GM23248 (cell line): ENCODE measurements at regions not wholly inside any gene's neighbourhood (a gene's known extent, or its start where the extent isn't known, plus 50 kb on each side); places are given as distances from the start of the nearest gene placed in this dataset.

Source experiments
- DNase-seq: peaks from one replicate; pipeline ENCODE4 v3.0.0-alpha.2; 2015
- H2AFZ ChIP-seq: fragments of 200-600 bp; sonication (generic); 2 replicates; pipeline ENCODE4 v1.6.1; 2016; ENCODE audit warnings: antibody characterized with exemption
- H3F3A ChIP-seq: fragments of 200-600 bp; sonication (generic); 2 replicates; pipeline ENCODE4 v1.6.1; 2016; ENCODE audit warnings: mild to moderate bottlenecking, antibody characterized with exemption, mixed run types; ENCODE audit not compliant: insufficient read depth
- H3K27ac ChIP-seq: fragments of 200-600 bp; sonication (generic); 2 replicates; pipeline ENCODE4 v1.5.1; 2016; ENCODE audit warnings: mild to moderate bottlenecking
- H3K27me3 ChIP-seq: fragments of 200-600 bp; sonication (generic); replicated peaks from 2 replicates; pipeline ENCODE4 v1.6.1; 2016; ENCODE audit warnings: mild to moderate bottlenecking; ENCODE audit not compliant: insufficient read depth
- H3K36me3 ChIP-seq: fragments of 200-600 bp; sonication (generic); 2 replicates; pipeline ENCODE4 v1.6.1; 2016; ENCODE audit warnings: low read depth, mild to moderate bottlenecking
- H3K4me1 ChIP-seq: fragments of 200-600 bp; sonication (generic); 2 replicates; pipeline ENCODE4 v1.6.1; 2016; ENCODE audit warnings: mild to moderate bottlenecking; ENCODE audit not compliant: insufficient read depth
- H3K4me2 ChIP-seq: fragments of 200-600 bp; sonication (generic); one replicate; pipeline ENCODE4 v1.6.1; 2016; ENCODE audit warnings: mild to moderate bottlenecking; ENCODE audit not compliant: unreplicated experiment
- H3K4me3 ChIP-seq: fragments of 200-600 bp; sonication (generic); 2 replicates; pipeline ENCODE4 v1.5.1; 2016; ENCODE audit warnings: mild to moderate bottlenecking
- H3K79me2 ChIP-seq: fragments of 200-600 bp; sonication (generic); 2 replicates; pipeline ENCODE4 v1.6.1; 2016; ENCODE audit warnings: mild to moderate bottlenecking; ENCODE audit not compliant: insufficient read depth
- H3K9ac ChIP-seq: fragments of 200-600 bp; sonication (generic); 2 replicates; pipeline ENCODE4 v1.6.1; 2016; ENCODE audit warnings: mild to moderate bottlenecking
- H3K9me2 ChIP-seq: fragments of 200-600 bp; sonication (generic); 2 replicates; pipeline ENCODE4 v1.6.1; 2016; ENCODE audit warnings: mixed run types, mild to moderate bottlenecking, moderate library complexity; ENCODE audit not compliant: insufficient read depth
- H3K9me3 ChIP-seq: fragments of 200-600 bp; sonication (generic); one replicate; pipeline ENCODE4 v1.6.1; 2017; ENCODE audit warnings: low read depth
- H4K20me1 ChIP-seq: fragments of 200-600 bp; sonication (generic); 2 replicates; pipeline ENCODE4 v1.6.0; 2016; ENCODE audit not compliant: insufficient read depth
- EZH2 ChIP-seq: fragments of 200-600 bp; sonication (generic); IDR thresholded peaks from 2 replicates; pipeline ENCODE4 v1.6.1; 2018; ENCODE audit warnings: antibody characterized with exemption, mild to moderate bottlenecking; ENCODE audit not compliant: insufficient read depth, poor library complexity, severe bottlenecking
- EZH2phosphoT487 ChIP-seq: fragments of 200-600 bp; sonication (generic); IDR thresholded peaks from 2 replicates; pipeline ENCODE4 v1.6.1; 2018; ENCODE audit warnings: antibody characterized with exemption, moderate library complexity, mild to moderate bottlenecking, low read depth; ENCODE audit not compliant: insufficient read depth
- WGBS, 2 experiments: methylation state at CpG; one replicate each; pipeline ENCODE4 v1.1.6; 2015 to 2017; ENCODE audit warnings: low lambda C conversion rate in 2 of 2, low coverage in 1 of 2; ENCODE audit errors: missing lambda C conversion rate in 2 of 2; 5-methylcytosine and 5-hydroxymethylcytosine counted together
- in situ Hi-C: fragments of 300-500 bp; cut with MboI; formaldehyde crosslinking; loops from 2 replicates; pipeline ENCODE4 v1.15.0; 2020

DNA sequence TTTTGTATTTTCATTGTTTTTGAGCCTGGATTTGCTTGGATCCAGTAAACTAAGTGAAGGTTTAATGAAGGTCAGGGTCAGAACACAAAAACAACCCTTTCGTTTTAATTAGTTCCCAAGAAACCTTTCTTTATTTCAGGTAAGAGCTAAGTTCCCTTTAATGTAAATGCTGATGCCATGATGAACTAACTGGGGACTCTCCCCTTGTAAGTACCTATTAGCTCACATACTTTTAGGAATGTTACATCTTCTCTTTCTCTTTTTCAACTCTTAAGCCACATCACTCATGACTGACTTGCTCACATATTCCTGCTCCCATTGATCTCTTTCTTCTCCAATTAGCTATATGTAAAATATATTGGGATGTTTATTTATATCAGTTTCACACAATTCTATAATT is 673.1 kb upstream of the CPEB2 start:
- no peak overlapping the region for H2AFZ ChIP-seq
- DNase-seq = no peak
- H3K4me3 ChIP-seq = no peak overlapping the region
- no peaks in the 10 kb centered on the region for H3K9me2 ChIP-seq
- no peak overlapping the region for H3K9ac ChIP-seq
- no peak for TF ChIP-seq EZH2
- no peak for TF ChIP-seq EZH2phosphoT487
- WGBS, 2 experiments = 0% methylated on average over 1 of the region's 1 CpG
- H3K9me3 ChIP-seq = no peaks in the 10 kb centered on the region
- H3K27ac ChIP-seq = no peak overlapping the region
- H3K27me3 ChIP-seq = no peaks in the 10 kb centered on the region
- no peak overlapping the region for H3K4me2 ChIP-seq
- in situ Hi-C loops = no loop called here
- no peaks in the 10 kb centered on the region for H3K79me2 ChIP-seq
- H3F3A ChIP-seq = no peaks in the 10 kb centered on the region
- no peaks in the 10 kb centered on the region for H3K4me1 ChIP-seq
- H4K20me1 ChIP-seq = no peaks in the 10 kb centered on the region
- H3K36me3 ChIP-seq = no peaks in the 10 kb centered on the region

- 49 to 56% methylated on average over 2 of the region's 2 CpGs for WGBS, 2 experiments
- Histone ChIP-seq H3K27me3 (no peaks in the 10 kb centered on the region), H3K4me2 (no peak overlapping the region), H3K79me2 (no peaks in the 10 kb centered on the region), H3K4me1 (no peaks in the 10 kb centered on the region), H3F3A (no peaks in the 10 kb centered on the region), H3K36me3 (no peaks in the 10 kb centered on the region), H3K4me3 (no peak overlapping the region), H2AFZ (no peak overlapping the region), H4K20me1 (no peaks in the 10 kb centered on the region), H3K9ac (no peak overlapping the region), H3K9me3 (no peaks in the 10 kb centered on the region), H3K27ac (no peak overlapping the region), H3K9me2 (no peaks in the 10 kb centered on the region)
- in situ Hi-C loops = no loop called here
- no peak for TF ChIP-seq EZH2
- TF ChIP-seq EZH2phosphoT487 = no peak
- no peak for DNase-seq
Observed at GRCh38 chr4:14333616-14334015, 668.7 kb upstream of the CPEB2 start.

- Histone ChIP-seq H3K4me2 (no peak overlapping the region), H3K4me1 (no peaks in the 10 kb centered on the region), H3K27ac (no peak overlapping the region), H3K4me3 (no peak overlapping the region), H3K27me3 (no peaks in the 10 kb centered on the region), H3K79me2 (no peaks in the 10 kb centered on the region), H4K20me1 (no peaks in the 10 kb centered on the region), H2AFZ (no peak overlapping the region), H3K9me2 (no peaks in the 10 kb centered on the region), H3K36me3 (no peaks in the 10 kb centered on the region), H3K9ac (no peak overlapping the region), H3F3A (no peaks in the 10 kb centered on the region), H3K9me3 (no peaks in the 10 kb centered on the region)
- TF ChIP-seq EZH2 (no peak), EZH2phosphoT487 (no peak)
- DNase-seq = no peak
- in situ Hi-C loops = no loop called here
Observed at GRCh38 chr4:14334166-14334565, 668.1 kb upstream of the CPEB2 start.

- H3K4me1 ChIP-seq = no peaks in the 10 kb centered on the region
- no peak for TF ChIP-seq EZH2phosphoT487
- TF ChIP-seq EZH2 = no peak
- H3K27ac ChIP-seq = no peak overlapping the region
- no peak overlapping the region for H2AFZ ChIP-seq
- no peaks in the 10 kb centered on the region for H4K20me1 ChIP-seq
- H3K9me3 ChIP-seq = no peaks in the 10 kb centered on the region
- in situ Hi-C loops = no loop called here
- H3K4me2 ChIP-seq = no peak overlapping the region
- no peaks in the 10 kb centered on the region for H3K9me2 ChIP-seq
- no peak overlapping the region for H3K9ac ChIP-seq
- WGBS, 2 experiments = 55 to 56% methylated on average over 3 of the region's 3 CpGs
- H3K36me3 ChIP-seq = no peaks in the 10 kb centered on the region
- H3K79me2 ChIP-seq = no peaks in the 10 kb centered on the region
- H3K4me3 ChIP-seq = no peak overlapping the region
- H3F3A ChIP-seq = no peaks in the 10 kb centered on the region
- no peak for DNase-seq
- 0 out of 2 replicates have a peak, but pooled peaks cover 5% of the 10 kb centered on the region for H3K27me3 ChIP-seq
Observed at GRCh38 chr4:14335872-14336271, 666.4 kb upstream of the CPEB2 start.

- no peaks in the 10 kb centered on the region for H3K4me1 ChIP-seq
- no peaks in the 10 kb centered on the region for H3K9me3 ChIP-seq
- 0 out of 2 replicates have a peak, but pooled peaks cover 5% of the 10 kb centered on the region for H3K27me3 ChIP-seq
- H3K79me2 ChIP-seq = no peaks in the 10 kb centered on the region
- no peaks in the 10 kb centered on the region for H3K9me2 ChIP-seq
- TF ChIP-seq EZH2phosphoT487 = no peak
- TF ChIP-seq EZH2 = no peak
- in situ Hi-C loops = no loop called here
- no peak overlapping the region for H3K27ac ChIP-seq
- H3K4me3 ChIP-seq = no peak overlapping the region
- no peak overlapping the region for H3K9ac ChIP-seq
- no peak overlapping the region for H3K4me2 ChIP-seq
- DNase-seq = no peak
- H3K36me3 ChIP-seq = no peaks in the 10 kb centered on the region
- 45 to 47% methylated on average over 2 of the region's 2 CpGs for WGBS, 2 experiments
- H2AFZ ChIP-seq = no peak overlapping the region
- no peaks in the 10 kb centered on the region for H3F3A ChIP-seq
- no peaks in the 10 kb centered on the region for H4K20me1 ChIP-seq
Observed at GRCh38 chr4:14336656-14337055, 665.6 kb upstream of the CPEB2 start.
